SK-N-SH (cell line): ENCODE measurements at regions not wholly inside any gene's neighbourhood (a gene's known extent, or its start where the extent isn't known, plus 50 kb on each side); places are given as distances from the start of the nearest gene placed in this dataset.
"Not testable (repeated sequence)": the region's sequence is repeated elsewhere in the genome, so short reads cannot be mapped to it uniquely, and the experiment has no call there.

Experiments
- CTCF ChIA-PET: fragments of 300-600, 350-600 bp; formaldehyde crosslinking; extraction: SDS; loops from one replicate; lab custom pipeline; 2021; lab: Yijun Ruan, JAX
- POLR2A ChIA-PET: fragments of 350-600 bp; sonication (Branson Sonifier 250); formaldehyde crosslinking; extraction: SDS; loops from one replicate; lab custom pipeline; 2020; ENCODE audit warnings: antibody characterized with exemption, inconsistent platforms; lab: Yijun Ruan, JAX
- DNase-seq: peaks from one replicate; pipeline ENCODE4 v3.0.0; 2012
- H2AFZ ChIP-seq: fragments of 200-600 bp; sonication (generic); 2 replicates; pipeline ENCODE4 v1.8.1; 2016; ENCODE audit warnings: antibody characterized with exemption, mild to moderate bottlenecking, low read depth
- H3F3A ChIP-seq: fragments of 200-600 bp; sonication (generic); replicated peaks from 2 replicates; pipeline ENCODE3; 2016; ENCODE audit warnings: antibody characterized with exemption, mild to moderate bottlenecking; ENCODE audit not compliant: insufficient read depth
- H3K27ac ChIP-seq, 2 experiments: fragments of 200-500 bp in 1 of 2; fragments of 200-600 bp in 1 of 2; sonication (Bioruptor generic) in 1 of 2; sonication (generic), shearing (Covaris generic) in 1 of 2; 2 replicates each; pipeline versions ENCODE4 v1.5.1 to v1.6.1; 2014 to 2016; ENCODE audit warnings: low read depth in 2 of 2, inconsistent platforms in 1 of 2, low read length in 1 of 2, mild to moderate bottlenecking in 1 of 2, mixed read lengths in 1 of 2
- H3K27me3 ChIP-seq: fragments of 200-600 bp; sonication (generic), shearing (Covaris generic); 2 replicates; pipeline ENCODE4 v1.6.1; 2016; ENCODE audit warnings: mixed run types; ENCODE audit not compliant: insufficient read depth
- H3K36me3 ChIP-seq, 2 experiments: fragments of 200-500 bp in 1 of 2; fragments of 200-600 bp in 1 of 2; sonication (Bioruptor generic) in 1 of 2; sonication (generic) in 1 of 2; replicated peaks in 1 of 2; 2 replicates each; pipeline versions ENCODE3 to v1.5.1; 2014 to 2016; ENCODE audit warnings: low read length in 1 of 2, mild to moderate bottlenecking in 1 of 2; ENCODE audit not compliant: insufficient read depth in 2 of 2, control insufficient read depth in 1 of 2
- H3K4me1 ChIP-seq, 2 experiments: fragments of 200-500 bp in 1 of 2; fragments of 200-600 bp in 1 of 2; sonication (Bioruptor generic) in 1 of 2; sonication (generic), shearing (Covaris generic) in 1 of 2; 2 replicates each; pipeline versions ENCODE4 v1.5.1 to v1.6.1; 2014 to 2016; ENCODE audit warnings: low read depth in 1 of 2, low read length in 1 of 2, mixed run types in 1 of 2; ENCODE audit not compliant: insufficient read depth in 2 of 2, control insufficient read depth in 1 of 2
- H3K4me2 ChIP-seq: fragments of 200-600 bp; sonication (generic), shearing (Covaris generic); 2 replicates; pipeline ENCODE4 v1.6.1; 2017; ENCODE audit warnings: mixed run types
- H3K4me3 ChIP-seq, 2 experiments: fragments of 200-500 bp in 1 of 2; fragments of 200-600 bp in 1 of 2; sonication (Bioruptor generic) in 1 of 2; sonication (generic), shearing (Covaris generic) in 1 of 2; 2 replicates each; pipeline versions ENCODE4 v1.5.1 to v1.8.1; 2014 to 2016; ENCODE audit warnings: low read depth in 2 of 2, inconsistent platforms in 1 of 2, low read length in 1 of 2, mild to moderate bottlenecking in 1 of 2, mixed read lengths in 1 of 2, moderate library complexity in 1 of 2
- H3K79me2 ChIP-seq: fragments of 200-600 bp; sonication (generic); 2 replicates; pipeline ENCODE4 v1.8.1; 2017; ENCODE audit warnings: mild to moderate bottlenecking; ENCODE audit not compliant: insufficient read depth
- H3K9ac ChIP-seq: fragments of 200-600 bp; sonication (generic); 2 replicates; pipeline ENCODE4 v1.6.1; 2017; ENCODE audit warnings: mixed run types
- H3K9me2 ChIP-seq: fragments of 200-600 bp; sonication (generic); 2 replicates; pipeline ENCODE4 v1.6.1; 2017; ENCODE audit warnings: mixed run types
- H3K9me3 ChIP-seq: fragments of 200-600 bp; sonication (generic); 2 replicates; pipeline ENCODE4 v1.6.1; 2017; ENCODE audit warnings: mixed run types, mild to moderate bottlenecking, moderate library complexity
- H4K20me1 ChIP-seq: fragments of 200-600 bp; sonication (generic); 2 replicates; pipeline ENCODE4 v1.6.1; 2017; ENCODE audit warnings: mild to moderate bottlenecking, mixed run types; ENCODE audit not compliant: insufficient read depth
- CHD2 ChIP-seq: fragments of 150-350 bp; IDR thresholded peaks from 2 replicates; pipeline ENCODE4 v1.6.1; 2018; ENCODE audit warnings: low read length; ENCODE audit not compliant: partially characterized antibody
- EZH2phosphoT487 ChIP-seq: fragments of 200-600 bp; sonication (generic); IDR thresholded peaks from 2 replicates; pipeline ENCODE4 v1.6.1; 2017; ENCODE audit warnings: low read depth, mixed run types, mild to moderate bottlenecking, antibody characterized with exemption, moderate library complexity, borderline replicate concordance
- GABPA ChIP-seq: IDR thresholded peaks from 2 replicates; pipeline ENCODE4 v1.4.0; 2012; ENCODE audit warnings: low read depth, mild to moderate bottlenecking
- GATA2 ChIP-seq: sonication (generic); formaldehyde crosslinking; IDR thresholded peaks from 2 replicates; pipeline ENCODE4 v1.5.0; 2020; ENCODE audit warnings: mild to moderate bottlenecking, missing genetic modification reagents
- JUND ChIP-seq: IDR thresholded peaks from 2 replicates; pipeline ENCODE4 v1.4.0; 2012
- NFIC ChIP-seq: IDR thresholded peaks from 2 replicates; pipeline ENCODE4 v1.4.0; 2012; ENCODE audit warnings: borderline replicate concordance
- NRF1 ChIP-seq: IDR thresholded peaks from 2 replicates; pipeline ENCODE4 v1.6.1; 2012; ENCODE audit warnings: low read depth, mild to moderate bottlenecking, low read length
- POLR2AphosphoS5 ChIP-seq: IDR thresholded peaks from 2 replicates; pipeline ENCODE4 v1.6.1; 2012; ENCODE audit warnings: low read depth, low read length
- RCOR1 ChIP-seq: fragments of 150-350 bp; IDR thresholded peaks from 2 replicates; pipeline ENCODE4 v1.6.1; 2017; ENCODE audit warnings: antibody characterized with exemption, low read length
- RFX5 ChIP-seq: IDR thresholded peaks from 2 replicates; pipeline ENCODE4 v1.6.1; 2012; ENCODE audit warnings: mild to moderate bottlenecking, improper control_type of control experiment, low read length
- SMC3 ChIP-seq: IDR thresholded peaks from 2 replicates; pipeline ENCODE4 v1.6.1; 2012; ENCODE audit warnings: low read depth, low read length, improper control_type of control experiment
- TAF1 ChIP-seq: IDR thresholded peaks from 2 replicates; pipeline ENCODE4 v1.6.1; 2012; ENCODE audit warnings: low read depth, mild to moderate bottlenecking, low read length, moderate library complexity, borderline replicate concordance
- USF1 ChIP-seq: IDR thresholded peaks from 2 replicates; pipeline ENCODE4 v1.4.0; 2012; ENCODE audit warnings: low read depth, borderline replicate concordance
- YY1 ChIP-seq: IDR thresholded peaks from 2 replicates; pipeline ENCODE4 v1.4.0; 2012; ENCODE audit warnings: low read depth, mild to moderate bottlenecking
- ZBTB33 ChIP-seq: IDR thresholded peaks from 2 replicates; pipeline ENCODE4 v1.4.0; 2012; ENCODE audit warnings: low read depth, borderline replicate concordance

GRCh38 chr10:46156866-46157265, 110.8 kb upstream of the MSMB start:
- H2AFZ ChIP-seq, H3F3A ChIP-seq, DNase-seq, H3K9ac ChIP-seq, H3K36me3 ChIP-seq, H3K4me1 ChIP-seq, H3K9me2 ChIP-seq, CTCF ChIA-PET, H3K4me2 ChIP-seq, H3K9me3 ChIP-seq, POLR2A ChIA-PET, H3K4me3 ChIP-seq, H4K20me1 ChIP-seq, H3K79me2 ChIP-seq, H3K27me3 ChIP-seq, H3K27ac ChIP-seq: not testable (repeated sequence)

GRCh38 chr10:46169736-46170135, 117.1 kb upstream of the ANTXRL start:
- Histone ChIP-seq H3K27me3 (no peaks in the 10 kb centered on the region), H3K9me2 (peaks cover 4% of the 10 kb centered on the region; the same call in 1 of the 2 replicates), H3K36me3 (no peaks in the 10 kb centered on the region), H3K9me3 (peaks cover 11% of the 10 kb centered on the region), H4K20me1 (no peaks in the 10 kb centered on the region), H3K4me1 (no peaks in the 10 kb centered on the region), H2AFZ (no peak overlapping the region), H3K79me2 (no peaks in the 10 kb centered on the region), H3K9ac (no peak overlapping the region), H3K27ac (no peak overlapping the region), H3K4me2 (no peak overlapping the region), H3F3A (no peaks in the 10 kb centered on the region), H3K4me3 (no peak overlapping the region)
- no peak for DNase-seq
- TF ChIP-seq GABPA: no peak
- TF ChIP-seq CHD2: no peak
- no peak for TF ChIP-seq NRF1
- no peak for TF ChIP-seq JUND
- no peak for TF ChIP-seq EZH2phosphoT487
- no peak for TF ChIP-seq NFIC
- no peak for TF ChIP-seq RCOR1
- no peak for TF ChIP-seq GATA2 (CRISPR knock-in tag)
- TF ChIP-seq POLR2AphosphoS5: no peak
- TF ChIP-seq USF1: no peak
- TF ChIP-seq SMC3: no peak
- no peak for TF ChIP-seq TAF1
- no peak for TF ChIP-seq ZBTB33
- TF ChIP-seq RFX5: no peak
- no peak for TF ChIP-seq YY1
- CTCF ChIA-PET: no interaction called here
- POLR2A ChIA-PET: no interaction called here
